ENCODE measurements at regions not wholly inside any gene's neighbourhood (a gene's known extent, or its start where the extent isn't known, plus 50 kb on each side); places are given as distances from the start of the nearest gene placed in this dataset.

DNA sequence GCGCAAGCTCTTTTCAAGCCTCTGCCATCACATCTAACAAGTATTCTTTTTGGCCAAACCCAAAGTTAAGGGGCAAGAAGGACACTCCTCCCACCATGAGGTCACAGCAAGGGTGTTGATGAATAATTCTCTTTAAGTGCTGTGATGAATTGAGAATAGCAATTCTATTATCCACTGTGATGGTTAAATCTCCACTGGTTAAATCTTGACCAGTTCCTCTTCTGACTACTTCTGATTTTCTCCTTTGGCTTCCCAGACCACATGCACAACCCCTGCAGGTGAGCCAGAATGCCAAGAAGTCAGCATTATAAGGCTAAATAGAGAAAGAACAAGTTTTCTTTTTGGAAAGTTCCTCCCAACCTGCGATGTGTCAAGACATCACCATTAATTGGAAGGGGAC lies 90.6 kb upstream of the BCL2L14 start (continued):
- TF ChIP-seq, protein P1, sequence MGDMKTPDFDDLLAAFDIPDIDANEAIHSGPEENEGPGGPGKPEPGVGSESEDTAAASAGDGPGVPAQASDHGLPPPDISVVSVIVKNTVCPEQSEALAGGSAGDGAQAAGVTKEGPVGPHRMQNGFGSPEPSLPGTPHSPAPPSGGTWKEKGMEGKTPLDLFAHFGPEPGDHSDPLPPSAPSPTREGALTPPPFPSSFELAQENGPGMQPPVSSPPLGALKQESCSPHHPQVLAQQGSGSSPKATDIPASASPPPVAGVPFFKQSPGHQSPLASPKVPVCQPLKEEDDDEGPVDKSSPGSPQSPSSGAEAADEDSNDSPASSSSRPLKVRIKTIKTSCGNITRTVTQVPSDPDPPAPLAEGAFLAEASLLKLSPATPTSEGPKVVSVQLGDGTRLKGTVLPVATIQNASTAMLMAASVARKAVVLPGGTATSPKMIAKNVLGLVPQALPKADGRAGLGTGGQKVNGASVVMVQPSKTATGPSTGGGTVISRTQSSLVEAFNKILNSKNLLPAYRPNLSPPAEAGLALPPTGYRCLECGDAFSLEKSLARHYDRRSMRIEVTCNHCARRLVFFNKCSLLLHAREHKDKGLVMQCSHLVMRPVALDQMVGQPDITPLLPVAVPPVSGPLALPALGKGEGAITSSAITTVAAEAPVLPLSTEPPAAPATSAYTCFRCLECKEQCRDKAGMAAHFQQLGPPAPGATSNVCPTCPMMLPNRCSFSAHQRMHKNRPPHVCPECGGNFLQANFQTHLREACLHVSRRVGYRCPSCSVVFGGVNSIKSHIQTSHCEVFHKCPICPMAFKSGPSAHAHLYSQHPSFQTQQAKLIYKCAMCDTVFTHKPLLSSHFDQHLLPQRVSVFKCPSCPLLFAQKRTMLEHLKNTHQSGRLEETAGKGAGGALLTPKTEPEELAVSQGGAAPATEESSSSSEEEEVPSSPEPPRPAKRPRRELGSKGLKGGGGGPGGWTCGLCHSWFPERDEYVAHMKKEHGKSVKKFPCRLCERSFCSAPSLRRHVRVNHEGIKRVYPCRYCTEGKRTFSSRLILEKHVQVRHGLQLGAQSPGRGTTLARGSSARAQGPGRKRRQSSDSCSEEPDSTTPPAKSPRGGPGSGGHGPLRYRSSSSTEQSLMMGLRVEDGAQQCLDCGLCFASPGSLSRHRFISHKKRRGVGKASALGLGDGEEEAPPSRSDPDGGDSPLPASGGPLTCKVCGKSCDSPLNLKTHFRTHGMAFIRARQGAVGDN (IDR thresholded peaks at IDR 0.05): peak; percentile 51; the same call in 1 of the 2 replicates
- TF ChIP-seq SMAD1 (IDR thresholded peaks at IDR 0.05; ENCODE audit: low read depth, partially characterized antibody) (no peak), ATF7 (IDR thresholded peaks at IDR 0.05; ENCODE audit: low read depth) (0 out of 2 replicates have a peak, but pooled peaks have one; percentile 16), STAT3 (IDR thresholded peaks at IDR 0.05; ENCODE audit: low read depth, low read length) (0 out of 2 replicates have a peak, but pooled peaks have one; percentile 33), EED (IDR thresholded peaks at IDR 0.05; ENCODE audit: low read depth) (0 out of 2 replicates have a peak, but pooled peaks have one; percentile 25)
- TF ChIP-seq, protein P2, sequence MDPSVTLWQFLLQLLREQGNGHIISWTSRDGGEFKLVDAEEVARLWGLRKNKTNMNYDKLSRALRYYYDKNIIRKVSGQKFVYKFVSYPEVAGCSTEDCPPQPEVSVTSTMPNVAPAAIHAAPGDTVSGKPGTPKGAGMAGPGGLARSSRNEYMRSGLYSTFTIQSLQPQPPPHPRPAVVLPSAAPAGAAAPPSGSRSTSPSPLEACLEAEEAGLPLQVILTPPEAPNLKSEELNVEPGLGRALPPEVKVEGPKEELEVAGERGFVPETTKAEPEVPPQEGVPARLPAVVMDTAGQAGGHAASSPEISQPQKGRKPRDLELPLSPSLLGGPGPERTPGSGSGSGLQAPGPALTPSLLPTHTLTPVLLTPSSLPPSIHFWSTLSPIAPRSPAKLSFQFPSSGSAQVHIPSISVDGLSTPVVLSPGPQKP (IDR thresholded peaks at IDR 0.05; ENCODE audit: low read depth, low read length): no peak
- TF ChIP-seq, protein P3, sequence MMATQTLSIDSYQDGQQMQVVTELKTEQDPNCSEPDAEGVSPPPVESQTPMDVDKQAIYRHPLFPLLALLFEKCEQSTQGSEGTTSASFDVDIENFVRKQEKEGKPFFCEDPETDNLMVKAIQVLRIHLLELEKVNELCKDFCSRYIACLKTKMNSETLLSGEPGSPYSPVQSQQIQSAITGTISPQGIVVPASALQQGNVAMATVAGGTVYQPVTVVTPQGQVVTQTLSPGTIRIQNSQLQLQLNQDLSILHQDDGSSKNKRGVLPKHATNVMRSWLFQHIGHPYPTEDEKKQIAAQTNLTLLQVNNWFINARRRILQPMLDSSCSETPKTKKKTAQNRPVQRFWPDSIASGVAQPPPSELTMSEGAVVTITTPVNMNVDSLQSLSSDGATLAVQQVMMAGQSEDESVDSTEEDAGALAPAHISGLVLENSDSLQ (IDR thresholded peaks at IDR 0.05): no peak

Data from GM12878 (cell line).